ENCODE measurements at regions not wholly inside any gene's neighbourhood (a gene's known extent, or its start where the extent isn't known, plus 50 kb on each side); places are given as distances from the start of the nearest gene placed in this dataset.

GRCh38 chr5:18967637-18968036, 1020.4 kb downstream of the CDH18 start:
- DNase-seq (ENCODE audit: low read depth): no peak

- DNase-seq (ENCODE audit: low read depth): no peak
Measured at GRCh38 chr5:18968966-18969365, 1019.0 kb downstream of the CDH18 start.

GRCh38 chr5:18970000-18970399, 1018.0 kb downstream of the CDH18 start:
- DNase-seq (ENCODE audit: low read depth): no peak

GRCh38 chr5:18972177-18972576, 1015.8 kb downstream of the CDH18 start:
- DNase-seq (ENCODE audit: low read depth): no peak

- no peak for DNase-seq (ENCODE audit: low read depth)
Measured at GRCh38 chr5:18975624-18976023, 1012.4 kb downstream of the CDH18 start.

- DNase-seq (ENCODE audit: low read depth): no peak
Measured at GRCh38 chr5:18977880-18978279, 1010.1 kb downstream of the CDH18 start.

GRCh38 chr5:18984559-18985080, 1003.4 kb downstream of the CDH18 start:
- no peak for DNase-seq (ENCODE audit: low read depth)

- DNase-seq (ENCODE audit: low read depth): no peak
Measured at GRCh38 chr5:18985171-18985758, 1002.7 kb downstream of the CDH18 start.

- no peak for DNase-seq (ENCODE audit: low read depth)
Measured at GRCh38 chr5:18987101-18987500, 1000.9 kb downstream of the CDH18 start.

- DNase-seq (ENCODE audit: low read depth): no peak
Measured at GRCh38 chr5:18990852-18991251, 997.1 kb downstream of the CDH18 start.

GRCh38 chr5:18992264-18992663, 995.7 kb downstream of the CDH18 start:
- no peak for DNase-seq (ENCODE audit: low read depth)

- DNase-seq (ENCODE audit: low read depth): no peak
Measured at GRCh38 chr5:18999478-18999877, 988.5 kb downstream of the CDH18 start.

- DNase-seq (ENCODE audit: low read depth): no peak
Measured at GRCh38 chr5:19001054-19001453, 986.9 kb downstream of the CDH18 start.

GRCh38 chr5:19001539-19001938, 986.5 kb downstream of the CDH18 start:
- no peak for DNase-seq (ENCODE audit: low read depth)

- no peak for DNase-seq (ENCODE audit: low read depth)
Measured at GRCh38 chr5:19002111-19002510, 985.9 kb downstream of the CDH18 start.

- no peak for DNase-seq (ENCODE audit: low read depth)
Measured at GRCh38 chr5:19018822-19019221, 969.2 kb downstream of the CDH18 start.

- no peak for DNase-seq (ENCODE audit: low read depth)
Measured at GRCh38 chr5:19031491-19031890, 956.5 kb downstream of the CDH18 start.

GRCh38 chr5:19035816-19036215, 952.2 kb downstream of the CDH18 start:
- no peak for DNase-seq (ENCODE audit: low read depth)

GRCh38 chr5:19042106-19042505, 945.9 kb downstream of the CDH18 start:
- DNase-seq (ENCODE audit: low read depth): no peak

- no peak for DNase-seq (ENCODE audit: low read depth)
Measured at GRCh38 chr5:19044311-19044710, 943.7 kb downstream of the CDH18 start.

- DNase-seq (ENCODE audit: low read depth): no peak
Measured at GRCh38 chr5:19044931-19045695, 942.9 kb downstream of the CDH18 start.

- DNase-seq (ENCODE audit: low read depth): no peak
Measured at GRCh38 chr5:19047277-19047676, 940.7 kb downstream of the CDH18 start.

GRCh38 chr5:19048726-19049125, 939.3 kb downstream of the CDH18 start:
- no peak for DNase-seq (ENCODE audit: low read depth)

- no peak for DNase-seq (ENCODE audit: low read depth)
Measured at GRCh38 chr5:19058216-19058615, 929.8 kb downstream of the CDH18 start.

Data from activated T-helper 9 cell treated with anti-CD3 and anti-CD28 coated beads, Interleukin-2, amount 50 U/mL, for 16 hours (primary cell).